ENCODE measurements at regions not wholly inside any gene's neighbourhood (a gene's known extent, or its start where the extent isn't known, plus 50 kb on each side); places are given as distances from the start of the nearest gene placed in this dataset.
"Not testable (repeated sequence)": the region's sequence is repeated elsewhere in the genome, so short reads cannot be mapped to it uniquely, and the experiment has no call there.

- not testable (repeated sequence) for DNase-seq (ENCODE audit: low read depth in 2 of 2)
These were observed 73.5 kb downstream of the NPIPA8 start for GRCh38 chr16:18263046-18263445.

GRCh38 chr16:18261848-18262247 is 74.7 kb downstream of the NPIPA8 start:
- DNase-seq (ENCODE audit: low read depth in 2 of 2), result not testable (repeated sequence)

DNA sequence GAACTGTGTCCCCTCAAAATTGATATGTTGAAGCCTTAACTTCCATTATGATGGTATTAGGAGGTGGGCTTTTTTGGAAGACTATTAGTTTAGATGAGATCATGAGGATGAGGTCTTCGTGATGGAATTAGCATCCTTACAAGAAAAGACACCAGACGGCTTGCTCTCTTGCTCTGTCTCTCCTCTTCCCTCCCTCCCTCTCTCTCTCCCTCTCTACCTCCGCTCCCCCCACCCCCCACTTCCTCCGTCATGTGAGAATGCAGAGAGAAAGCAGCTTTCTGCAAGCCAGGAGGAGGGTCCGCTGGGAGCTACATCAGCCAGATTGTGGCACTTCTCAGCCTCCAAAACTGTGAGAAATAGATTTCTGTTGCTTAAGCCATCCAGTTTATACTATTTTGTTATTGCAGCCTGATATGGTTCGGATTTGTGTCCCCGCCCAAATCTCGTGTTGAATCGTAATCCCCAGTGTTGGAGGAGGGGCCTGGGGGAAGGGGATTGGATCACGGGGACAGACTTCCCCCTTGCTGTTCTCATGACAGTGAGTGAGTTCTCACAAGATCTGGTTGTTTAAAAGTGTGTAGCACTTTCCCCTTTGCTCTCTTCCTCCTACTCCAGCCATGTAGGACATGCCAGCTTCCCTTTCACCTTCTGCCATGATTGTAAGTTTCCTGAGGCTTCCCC is 76.9 kb downstream of the NPIPA8 start:
- DNase-seq (ENCODE audit: low read depth in 2 of 2), result not testable (repeated sequence)

GRCh38 chr16:18252943-18253342 is 83.6 kb downstream of the NPIPA8 start:
- not testable (repeated sequence) for DNase-seq (ENCODE audit: low read depth in 2 of 2)

DNA sequence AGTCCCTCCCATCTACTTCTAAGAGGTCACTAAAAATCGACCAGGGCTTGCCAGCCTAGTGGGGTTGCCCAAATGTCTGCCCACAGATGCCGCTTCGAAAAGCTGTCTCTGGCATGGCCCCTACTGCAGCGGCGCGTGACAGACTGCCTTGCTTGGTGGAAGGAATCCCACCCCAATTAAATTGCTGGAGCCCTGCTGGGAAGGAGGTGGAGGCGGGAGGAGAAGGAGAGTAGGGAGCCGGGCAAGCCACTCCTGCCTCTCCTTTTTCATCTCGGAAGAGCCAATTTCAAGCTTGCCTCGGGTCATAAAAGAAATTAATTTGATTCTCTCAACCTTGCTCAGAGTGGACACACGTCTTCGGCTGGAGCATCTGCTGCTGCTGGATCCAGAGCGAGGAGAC is 106.0 kb downstream of the NPIPA8 start:
- not testable (repeated sequence) for DNase-seq (ENCODE audit: low read depth in 2 of 2)

GRCh38 chr16:18222054-18223009 is 114.2 kb downstream of the NPIPA8 start:
- DNase-seq (ENCODE audit: low read depth in 2 of 2), result not testable (repeated sequence)

GRCh38 chr16:18217741-18218140 is 118.8 kb downstream of the NPIPA8 start:
- DNase-seq (ENCODE audit: low read depth in 2 of 2), result not testable (repeated sequence)

GRCh38 chr16:18216814-18217213 is 119.7 kb downstream of the NPIPA8 start:
- DNase-seq (ENCODE audit: low read depth in 2 of 2), result not testable (repeated sequence)

- not testable (repeated sequence) for DNase-seq (ENCODE audit: low read depth in 2 of 2)
These were observed 122.7 kb downstream of the NPIPA8 start for GRCh38 chr16:18213810-18214209.

GRCh38 chr16:18211505-18211904 is 125.0 kb downstream of the NPIPA8 start:
- not testable (repeated sequence) for DNase-seq (ENCODE audit: low read depth in 2 of 2)

- DNase-seq (ENCODE audit: low read depth in 2 of 2), result not testable (repeated sequence)
These were observed 131.8 kb downstream of the NPIPA8 start for GRCh38 chr16:18204786-18205185.

- not testable (repeated sequence) for DNase-seq (ENCODE audit: low read depth in 2 of 2)
These were observed 132.2 kb downstream of the NPIPA8 start for GRCh38 chr16:18204309-18204708.

GRCh38 chr16:18201511-18201910 is 135.0 kb downstream of the NPIPA8 start:
- not testable (repeated sequence) for DNase-seq (ENCODE audit: low read depth in 2 of 2)

GRCh38 chr16:18192389-18192788 is 144.1 kb downstream of the NPIPA8 start:
- not testable (repeated sequence) for DNase-seq (ENCODE audit: low read depth in 2 of 2)

GRCh38 chr16:18190179-18190578 is 146.4 kb downstream of the NPIPA8 start:
- DNase-seq (ENCODE audit: low read depth in 2 of 2), result not testable (repeated sequence)

DNA sequence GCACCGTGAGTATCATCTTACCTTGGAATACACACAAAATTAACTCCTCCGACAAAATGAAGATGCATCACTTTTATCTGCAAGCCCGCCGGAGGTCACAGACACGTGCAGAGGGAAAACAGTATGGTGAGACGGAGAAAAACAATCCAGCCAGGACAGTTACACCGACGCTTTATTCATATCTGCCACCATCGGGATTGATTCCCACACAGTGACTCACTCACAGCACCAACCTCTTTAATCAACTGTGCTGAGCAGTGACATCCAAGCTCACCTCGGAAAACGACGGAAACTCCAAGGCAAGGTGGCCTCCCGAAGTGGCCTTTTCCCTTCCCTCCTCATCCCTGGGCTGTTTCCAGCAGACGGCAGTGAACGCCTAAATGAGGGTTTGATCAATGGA is 151.8 kb downstream of the NPIPA8 start:
- DNase-seq (ENCODE audit: low read depth in 2 of 2), result not testable (repeated sequence)

- not testable (repeated sequence) for DNase-seq (ENCODE audit: low read depth in 2 of 2)
These were observed 155.5 kb downstream of the NPIPA8 start for GRCh38 chr16:18181028-18181427.

DNA sequence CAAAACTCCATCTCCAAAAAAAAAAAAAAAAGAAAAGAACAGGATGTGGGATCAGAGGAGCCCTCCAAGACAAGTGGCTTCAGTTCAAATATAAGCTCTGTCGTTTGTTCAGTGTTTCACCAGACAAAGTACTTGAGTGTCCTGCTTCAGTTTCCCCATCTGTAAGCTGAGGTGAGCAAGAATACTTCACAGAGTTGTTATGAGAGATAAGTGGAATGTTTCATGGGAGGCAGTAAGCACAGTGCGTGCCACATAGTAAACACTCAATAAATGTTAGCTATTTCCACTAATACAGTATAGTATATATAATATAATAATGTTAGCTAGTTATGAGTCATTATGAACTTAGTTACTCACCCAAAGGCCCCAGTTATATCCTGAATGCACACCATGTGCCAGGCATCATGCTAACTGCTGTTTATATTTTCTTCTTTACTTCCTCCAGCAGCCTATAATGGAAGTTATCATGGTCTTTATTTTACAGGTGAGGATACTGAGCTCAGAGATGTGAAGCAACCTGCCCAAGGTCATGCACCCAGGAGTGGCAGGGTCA is 162.5 kb downstream of the NPIPA8 start:
- DNase-seq (ENCODE audit: low read depth in 2 of 2), result not testable (repeated sequence)

DNA sequence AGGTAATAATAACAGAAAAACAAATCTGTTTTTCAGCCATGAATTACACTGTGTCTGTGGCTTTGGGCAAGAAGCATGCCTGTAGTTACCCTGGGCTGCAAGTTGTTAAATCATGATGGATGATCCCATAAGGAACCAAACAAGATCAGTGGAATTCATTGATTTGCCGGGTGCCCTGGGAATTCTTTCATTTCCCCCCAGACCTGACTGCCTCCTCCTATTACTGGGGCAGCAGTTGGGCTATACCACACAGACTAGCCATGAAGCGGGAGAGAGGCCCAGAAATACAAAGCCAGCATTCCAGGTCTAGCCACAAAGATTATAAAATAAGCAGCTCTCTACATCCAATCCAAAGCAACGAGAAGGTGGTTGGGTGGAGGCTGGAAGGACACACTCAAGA is 174.2 kb downstream of the NPIPA8 start:
- not testable (repeated sequence) for DNase-seq (ENCODE audit: low read depth in 2 of 2)

- not testable (repeated sequence) for DNase-seq (ENCODE audit: low read depth in 2 of 2)
These were observed 175.3 kb downstream of the NPIPA8 start for GRCh38 chr16:18161224-18161623.

GRCh38 chr16:18159185-18159584 is 177.4 kb downstream of the NPIPA8 start:
- DNase-seq (ENCODE audit: low read depth in 2 of 2), result not testable (repeated sequence)

DNA sequence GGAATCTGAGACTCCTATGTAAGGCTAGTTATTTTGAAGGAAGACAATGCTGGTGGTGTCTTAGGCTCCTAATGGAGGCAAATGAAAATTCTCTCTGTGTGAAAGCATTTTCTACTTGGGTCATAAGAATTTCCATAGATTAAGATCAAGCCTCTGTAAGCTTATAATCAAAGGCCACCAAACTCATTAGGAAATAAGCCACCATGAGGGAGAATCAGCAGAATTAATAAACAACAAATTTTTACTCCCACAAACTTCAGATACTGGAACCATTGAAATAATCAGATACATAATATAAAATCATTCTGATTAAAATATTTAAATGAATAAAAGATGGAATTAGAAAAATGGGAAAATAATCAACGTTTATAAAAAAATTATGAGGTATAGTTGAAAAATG is 178.7 kb downstream of the NPIPA8 start:
- DNase-seq (ENCODE audit: low read depth in 2 of 2), result not testable (repeated sequence)
